ENCODE measurements at regions not wholly inside any gene's neighbourhood (a gene's known extent, or its start where the extent isn't known, plus 50 kb on each side); places are given as distances from the start of the nearest gene placed in this dataset.

DNA sequence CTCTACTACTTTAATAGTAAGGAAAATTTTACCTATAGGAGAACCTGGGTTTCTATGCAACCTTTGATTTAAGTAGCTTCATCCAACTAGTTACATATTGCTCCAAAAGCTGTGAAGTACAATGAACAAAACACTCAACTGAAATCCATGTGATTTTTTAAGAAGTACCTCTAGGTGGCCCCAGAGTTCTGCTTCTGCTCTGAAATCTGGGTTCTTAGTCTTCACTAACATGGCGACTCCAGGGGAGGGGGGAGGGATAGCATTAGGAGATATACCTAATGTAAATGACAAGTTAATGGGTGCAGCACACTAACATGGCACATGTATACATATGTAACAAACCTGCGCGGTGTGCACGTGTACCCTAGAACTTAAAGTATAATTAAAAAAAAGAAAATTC, 73.4 kb upstream of the MAGEB2 start:
- Histone ChIP-seq H3K9me3 (replicated peaks; ENCODE audit: insufficient read depth, low read length) (no peaks in the 10 kb centered on the region), H4K20me1 (ENCODE audit: insufficient read depth, low read length) (no peaks in the 10 kb centered on the region), H3K27ac (ENCODE audit: low read length) (no peak overlapping the region), H3K36me3 (replicated peaks; ENCODE audit: insufficient read depth, low read length) (no peaks in the 10 kb centered on the region), H3K9ac (ENCODE audit: low read length) (no peak overlapping the region), H2AFZ (ENCODE audit: low read length) (no peak overlapping the region), H3F3A (ENCODE audit: insufficient read depth, low read length) (no peaks in the 10 kb centered on the region), H3K27me3 (replicated peaks; ENCODE audit: insufficient read depth, low read length) (no peaks in the 10 kb centered on the region), H3K9me2 (replicated peaks; ENCODE audit: insufficient read depth, low read length) (no peaks in the 10 kb centered on the region), H3K4me1 (ENCODE audit: low read length) (no peaks in the 10 kb centered on the region), H3K79me2 (ENCODE audit: low read length) (no peaks in the 10 kb centered on the region), H3K4me2 (ENCODE audit: low read depth, low read length) (no peak overlapping the region), H3K4me3 (ENCODE audit: low read length) (no peak overlapping the region)
- peak; percentile 46 for DNase-seq
- TF ChIP-seq, protein P1, sequence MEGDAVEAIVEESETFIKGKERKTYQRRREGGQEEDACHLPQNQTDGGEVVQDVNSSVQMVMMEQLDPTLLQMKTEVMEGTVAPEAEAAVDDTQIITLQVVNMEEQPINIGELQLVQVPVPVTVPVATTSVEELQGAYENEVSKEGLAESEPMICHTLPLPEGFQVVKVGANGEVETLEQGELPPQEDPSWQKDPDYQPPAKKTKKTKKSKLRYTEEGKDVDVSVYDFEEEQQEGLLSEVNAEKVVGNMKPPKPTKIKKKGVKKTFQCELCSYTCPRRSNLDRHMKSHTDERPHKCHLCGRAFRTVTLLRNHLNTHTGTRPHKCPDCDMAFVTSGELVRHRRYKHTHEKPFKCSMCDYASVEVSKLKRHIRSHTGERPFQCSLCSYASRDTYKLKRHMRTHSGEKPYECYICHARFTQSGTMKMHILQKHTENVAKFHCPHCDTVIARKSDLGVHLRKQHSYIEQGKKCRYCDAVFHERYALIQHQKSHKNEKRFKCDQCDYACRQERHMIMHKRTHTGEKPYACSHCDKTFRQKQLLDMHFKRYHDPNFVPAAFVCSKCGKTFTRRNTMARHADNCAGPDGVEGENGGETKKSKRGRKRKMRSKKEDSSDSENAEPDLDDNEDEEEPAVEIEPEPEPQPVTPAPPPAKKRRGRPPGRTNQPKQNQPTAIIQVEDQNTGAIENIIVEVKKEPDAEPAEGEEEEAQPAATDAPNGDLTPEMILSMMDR (IDR thresholded peaks at IDR 0.05; ENCODE audit: low read length) = peak; percentile 31
- no peak for TF ChIP-seq EZH2phosphoT487 (IDR thresholded peaks at IDR 0.05; ENCODE audit: low read length)

DNA sequence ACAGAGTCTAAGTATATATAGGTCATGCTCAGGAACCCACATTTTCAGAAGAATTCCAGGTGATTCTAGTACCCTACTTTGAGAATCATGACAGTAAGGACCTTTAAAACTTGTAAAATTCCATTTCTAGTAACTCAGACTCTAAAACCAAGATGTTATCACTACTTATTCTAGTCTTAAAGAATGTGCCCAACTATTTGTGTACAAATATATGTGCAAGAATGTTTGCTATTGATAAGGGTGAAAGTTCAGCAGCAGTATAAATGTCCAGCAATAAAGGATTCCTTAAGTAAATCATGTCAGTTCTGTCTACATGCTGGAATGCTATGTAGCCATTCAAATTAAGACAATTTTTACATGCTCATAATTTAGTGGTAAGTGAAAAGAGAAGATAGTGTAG, 71.1 kb upstream of the MAGEB2 start:
- no peak overlapping the region for H3K9ac ChIP-seq (ENCODE audit: low read length)
- H3K4me2 ChIP-seq (ENCODE audit: low read depth, low read length) = no peak overlapping the region
- TF ChIP-seq, protein P1 (IDR thresholded peaks at IDR 0.05; ENCODE audit: low read length) = no peak
- no peak for TF ChIP-seq EZH2phosphoT487 (IDR thresholded peaks at IDR 0.05; ENCODE audit: low read length)
- H3K4me1 ChIP-seq (ENCODE audit: low read length) = no peaks in the 10 kb centered on the region
- no peaks in the 10 kb centered on the region for H3K27me3 ChIP-seq (replicated peaks; ENCODE audit: insufficient read depth, low read length)
- H3K9me3 ChIP-seq (replicated peaks; ENCODE audit: insufficient read depth, low read length) = no peaks in the 10 kb centered on the region
- H2AFZ ChIP-seq (ENCODE audit: low read length) = no peak overlapping the region
- no peaks in the 10 kb centered on the region for H3K79me2 ChIP-seq (ENCODE audit: low read length)
- H3F3A ChIP-seq (ENCODE audit: insufficient read depth, low read length) = no peaks in the 10 kb centered on the region
- no peak overlapping the region for H3K27ac ChIP-seq (ENCODE audit: low read length)
- H3K9me2 ChIP-seq (replicated peaks; ENCODE audit: insufficient read depth, low read length) = no peaks in the 10 kb centered on the region
- no peak overlapping the region for H3K4me3 ChIP-seq (ENCODE audit: low read length)
- DNase-seq = no peak
- H3K36me3 ChIP-seq (replicated peaks; ENCODE audit: insufficient read depth, low read length) = no peaks in the 10 kb centered on the region
- H4K20me1 ChIP-seq (ENCODE audit: insufficient read depth, low read length) = no peaks in the 10 kb centered on the region

DNA sequence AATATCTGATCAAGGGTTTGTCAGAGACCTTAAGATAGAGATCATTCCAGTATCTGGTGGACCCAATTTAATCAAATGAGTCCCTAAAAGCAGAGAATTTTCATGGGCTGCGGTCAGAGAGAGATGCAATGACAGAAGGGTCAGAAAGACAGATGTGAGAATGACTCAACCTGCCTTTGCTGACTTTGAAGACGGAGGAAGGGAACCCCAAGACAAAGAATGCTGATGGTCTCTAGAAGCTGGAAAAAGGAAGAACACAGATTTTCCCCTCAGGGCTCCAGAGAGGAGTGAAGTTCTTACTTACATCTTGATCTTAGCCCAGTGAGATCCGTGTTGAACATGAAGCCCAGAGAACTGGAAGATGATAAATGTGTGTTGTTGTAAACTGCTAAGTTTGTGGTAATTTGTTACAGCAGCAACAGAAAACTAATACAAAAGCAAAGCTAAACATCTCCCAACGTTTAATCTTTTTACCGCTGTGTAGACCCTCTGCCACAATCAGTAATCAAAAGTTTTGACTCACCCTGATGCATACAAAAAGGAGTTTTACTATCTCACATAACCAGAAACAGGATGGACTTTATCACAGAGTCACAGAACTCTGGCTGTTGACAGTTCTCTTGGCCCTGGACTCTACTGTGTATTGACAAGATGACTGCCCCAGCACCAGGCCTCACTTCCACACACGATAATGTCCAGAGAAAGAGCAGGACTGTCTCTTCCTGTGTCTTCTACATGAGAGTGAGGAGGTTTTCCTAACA, 70.2 kb upstream of the MAGEB2 start:
- TF ChIP-seq EZH2phosphoT487 (IDR thresholded peaks at IDR 0.05; ENCODE audit: low read length) = no peak
- TF ChIP-seq, protein P1 (IDR thresholded peaks at IDR 0.05; ENCODE audit: low read length) = no peak
- TF ChIP-seq EZH2 (optimal IDR thresholded peaks at IDR 0.05; ENCODE audit: low read depth, low read length) = no peak
- Histone ChIP-seq H3K27ac (ENCODE audit: low read length) (no peak overlapping the region), H2AFZ (ENCODE audit: low read length) (no peak overlapping the region), H3K36me3 (replicated peaks; ENCODE audit: insufficient read depth, low read length) (no peaks in the 10 kb centered on the region), H3K27me3 (replicated peaks; ENCODE audit: insufficient read depth, low read length) (no peaks in the 10 kb centered on the region), H4K20me1 (ENCODE audit: insufficient read depth, low read length) (no peaks in the 10 kb centered on the region), H3K4me3 (ENCODE audit: low read length) (no peak overlapping the region), H3K9ac (ENCODE audit: low read length) (no peak overlapping the region), H3K79me2 (ENCODE audit: low read length) (no peaks in the 10 kb centered on the region), H3K4me2 (ENCODE audit: low read depth, low read length) (no peak overlapping the region), H3K4me1 (ENCODE audit: low read length) (no peaks in the 10 kb centered on the region), H3K9me2 (replicated peaks; ENCODE audit: insufficient read depth, low read length) (no peaks in the 10 kb centered on the region), H3K9me3 (replicated peaks; ENCODE audit: insufficient read depth, low read length) (no peaks in the 10 kb centered on the region), H3F3A (ENCODE audit: insufficient read depth, low read length) (no peaks in the 10 kb centered on the region)
- no peak for DNase-seq

All from MM.1S (cell line).